HG02623 (cell line): ENCODE measurements at regions not wholly inside any gene's neighbourhood (a gene's known extent, or its start where the extent isn't known, plus 50 kb on each side); places are given as distances from the start of the nearest gene placed in this dataset.
"Not testable (repeated sequence)": the region's sequence is repeated elsewhere in the genome, so short reads cannot be mapped to it uniquely, and the experiment has no call there.

Experiments
- ATAC-seq: cut with Tn5 transposase; IDR thresholded peaks from one replicate; pipeline ENCODE4 v1.9.1; 2021; ENCODE audit warnings: moderate library complexity; ENCODE audit not compliant: unreplicated experiment

DNA sequence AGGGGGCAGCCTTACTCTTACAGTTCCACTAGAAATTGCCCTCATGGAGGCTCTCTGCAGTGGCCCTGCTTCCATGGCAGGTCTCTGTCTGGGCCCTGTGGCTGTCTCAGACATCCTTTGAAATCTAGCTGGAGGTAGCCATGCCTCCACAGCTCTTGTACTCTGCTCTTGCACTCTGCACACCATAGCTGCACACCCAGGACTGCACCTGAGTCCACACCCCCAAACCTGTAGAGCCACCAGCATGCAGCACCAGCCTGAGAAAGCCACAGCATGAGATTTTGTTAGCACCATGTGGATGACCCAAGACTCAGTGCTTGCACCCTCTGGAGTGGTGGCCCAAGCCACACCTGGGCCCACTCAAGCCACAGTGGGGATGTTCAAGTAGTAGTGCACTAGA is 376.2 kb upstream of the RND3 start:
- ATAC-seq: no peak

DNA sequence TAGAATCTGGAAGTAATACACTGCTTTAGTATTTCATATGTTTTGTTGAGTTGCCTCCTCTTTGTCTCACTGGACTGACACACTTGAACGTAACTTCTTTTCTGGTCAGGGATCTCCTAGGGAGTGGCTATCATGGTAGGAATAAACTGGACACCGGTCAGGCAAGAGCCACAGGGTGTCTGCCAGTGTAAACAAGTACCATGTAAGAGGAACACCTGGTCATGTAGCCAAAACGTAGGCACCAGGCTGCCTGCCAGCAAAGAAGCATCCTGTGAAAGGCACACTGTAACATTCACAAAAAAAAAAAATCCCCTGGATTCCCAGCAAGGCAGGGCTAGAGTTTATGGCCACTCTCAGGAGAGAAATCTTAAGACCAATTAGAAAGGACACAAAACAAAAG is 372.8 kb upstream of the RND3 start:
- no peak for ATAC-seq

DNA sequence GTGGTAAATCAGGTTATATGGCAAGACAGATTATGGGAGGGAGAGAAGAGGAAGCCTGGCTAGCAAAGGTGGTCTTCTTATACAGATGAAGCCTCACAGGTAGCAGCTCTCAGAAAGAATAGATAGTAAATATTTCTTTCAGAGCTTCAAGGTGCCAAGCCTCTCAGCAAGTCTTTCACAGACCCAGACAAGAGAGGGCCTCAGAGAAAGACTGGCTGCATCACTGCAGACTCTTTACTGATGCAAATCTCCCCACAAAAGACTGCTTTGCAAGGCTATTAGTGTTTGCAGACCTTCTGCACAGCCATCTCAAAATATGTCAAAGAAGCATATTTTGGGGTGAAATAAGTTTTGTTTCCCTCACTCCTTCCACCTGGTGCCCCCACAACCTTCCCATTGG is 372.4 kb upstream of the RND3 start:
- ATAC-seq: no peak

DNA sequence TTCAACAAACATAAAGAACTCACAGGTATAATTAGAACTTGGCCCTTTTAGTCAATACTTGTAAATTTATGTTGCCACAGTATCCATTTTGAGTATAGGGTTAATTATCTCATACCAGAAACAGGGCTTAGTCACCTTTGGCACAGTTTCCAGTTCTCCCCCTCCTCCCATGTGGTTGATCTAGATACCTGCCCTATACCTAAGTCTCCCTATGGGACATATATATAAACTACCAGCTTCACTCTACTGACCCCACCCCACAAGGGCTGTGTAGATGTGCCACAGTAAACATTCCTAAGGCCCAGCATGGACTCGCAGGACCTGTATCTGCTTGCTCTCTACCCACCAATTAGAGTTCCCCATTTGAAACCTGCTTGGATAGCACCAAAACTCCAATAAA is 371.7 kb upstream of the RND3 start:
- ATAC-seq: no peak

DNA sequence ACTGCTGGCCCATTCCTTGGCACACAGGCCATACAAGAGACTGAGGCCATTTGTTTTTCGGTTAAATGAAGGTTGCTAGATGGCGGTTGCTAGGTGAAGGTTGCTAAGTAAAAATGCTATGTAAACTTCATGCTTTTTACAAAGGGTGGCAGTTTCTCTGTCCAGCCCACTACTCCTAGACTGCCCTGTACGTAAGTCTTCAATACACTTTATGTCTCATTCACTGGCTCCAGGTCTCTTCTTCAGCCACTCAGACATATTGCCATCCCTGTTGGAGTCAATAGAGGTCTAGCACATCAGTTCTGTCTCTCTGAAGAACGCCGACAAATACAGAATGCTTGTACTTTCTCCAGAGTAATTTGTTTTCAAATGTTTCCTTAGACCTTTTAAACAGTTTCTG is 370.9 kb upstream of the RND3 start:
- ATAC-seq: no peak

DNA sequence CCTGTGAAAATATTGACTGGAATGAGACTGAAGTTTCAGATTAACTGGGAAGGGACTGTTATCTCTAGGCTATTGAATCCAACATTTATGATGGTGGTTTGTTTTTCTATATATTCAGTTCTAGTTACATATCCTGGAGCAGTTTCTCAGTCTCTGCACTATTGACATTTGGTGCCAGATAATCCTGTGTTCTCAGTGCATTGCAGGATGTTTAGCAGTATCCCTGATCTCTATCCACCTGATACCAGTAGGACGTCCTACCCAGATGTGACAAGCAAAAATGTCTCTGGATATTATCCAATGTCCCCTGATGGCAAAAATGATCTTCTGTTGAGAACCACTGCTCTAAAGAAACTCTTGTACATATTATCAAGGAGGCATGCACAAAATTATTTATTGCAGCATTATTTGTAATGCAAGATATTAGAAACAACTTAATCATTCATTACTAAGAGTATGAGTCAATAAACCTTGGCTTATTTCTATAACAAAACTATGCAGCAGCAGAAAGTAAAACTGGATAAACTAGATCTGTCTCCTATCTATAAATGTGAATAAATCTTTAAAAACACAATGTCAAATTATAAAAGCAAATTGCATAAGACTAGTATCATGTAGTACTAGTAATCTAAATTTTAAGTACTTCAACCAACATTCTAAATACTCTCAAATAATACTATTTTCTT is 369.3 kb upstream of the RND3 start:
- no peak for ATAC-seq

DNA sequence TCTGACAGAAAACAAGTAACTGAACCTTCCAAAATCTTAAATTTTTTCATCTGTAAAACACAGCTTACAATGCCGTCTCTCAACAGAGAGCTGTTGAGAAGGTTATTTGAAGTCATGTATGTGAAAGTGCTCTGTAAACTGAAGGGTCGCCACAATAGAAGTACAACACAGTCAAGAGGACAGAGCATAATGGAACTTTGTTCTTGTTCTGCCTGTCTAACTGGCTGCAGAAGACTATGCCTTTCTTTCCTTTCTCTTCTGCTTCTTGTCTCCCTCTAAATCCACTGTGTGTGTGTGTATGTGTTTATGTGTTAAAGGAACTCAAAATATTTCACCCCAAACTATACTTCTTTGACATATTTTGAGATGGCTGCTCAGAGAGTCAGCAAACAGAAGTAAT is 365.8 kb upstream of the RND3 start:
- ATAC-seq: no peak

DNA sequence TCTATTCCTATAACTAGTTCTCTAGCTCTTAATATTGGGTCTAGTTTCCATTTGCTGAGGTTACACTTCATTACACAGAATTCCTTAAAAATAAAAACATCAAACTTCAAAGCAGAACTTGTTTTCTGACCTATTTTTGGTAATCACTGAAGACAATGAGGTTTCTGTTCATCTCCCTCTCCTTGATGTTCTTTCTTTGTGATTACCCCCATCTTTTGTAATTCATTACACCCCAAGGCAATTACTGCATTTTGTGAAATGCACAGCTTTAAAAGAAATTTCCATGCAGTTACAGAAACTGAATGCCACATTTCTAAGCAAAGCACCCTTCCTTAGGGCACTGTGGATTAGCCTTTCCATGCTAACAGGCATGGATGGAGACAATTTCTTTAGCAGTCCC is 363.2 kb upstream of the RND3 start:
- ATAC-seq: no peak

DNA sequence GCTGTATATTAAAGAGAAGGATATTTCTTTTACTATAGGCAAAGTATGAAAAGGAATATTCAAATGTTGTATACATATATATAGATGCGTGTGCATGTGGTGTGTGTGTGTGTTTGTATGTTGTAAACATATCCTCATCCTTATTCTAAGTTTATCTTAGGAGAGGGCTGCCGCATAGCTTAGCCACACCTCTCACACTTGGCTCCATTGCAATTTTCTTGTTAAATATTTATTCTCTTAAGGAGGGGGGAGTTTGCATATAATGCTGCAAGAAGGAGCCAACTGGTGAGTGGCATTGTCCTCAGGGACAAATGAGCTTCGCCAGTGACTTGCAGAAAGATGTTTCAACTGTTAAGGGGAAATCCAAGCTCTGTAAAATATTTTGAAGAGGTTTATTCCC is 360.1 kb upstream of the RND3 start:
- no peak for ATAC-seq

DNA sequence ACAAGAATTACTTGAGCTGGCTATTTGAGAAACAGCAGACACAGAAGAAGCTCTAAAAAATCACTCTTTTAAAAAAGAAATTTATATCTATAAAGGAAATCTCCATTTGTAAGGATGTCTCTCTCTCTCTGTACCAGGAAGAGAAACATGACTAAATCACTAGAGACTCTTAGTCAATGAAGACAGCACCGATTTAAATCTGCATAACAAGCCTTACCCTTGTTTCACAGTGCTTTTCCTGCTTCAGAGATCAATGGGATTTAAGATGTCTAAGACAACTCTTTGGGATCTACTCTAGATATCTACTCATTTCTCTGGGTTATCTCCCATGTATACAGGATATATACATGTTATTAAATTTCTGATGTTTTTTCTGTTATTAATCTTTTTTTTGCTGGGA is 359.2 kb upstream of the RND3 start:
- ATAC-seq: no peak

DNA sequence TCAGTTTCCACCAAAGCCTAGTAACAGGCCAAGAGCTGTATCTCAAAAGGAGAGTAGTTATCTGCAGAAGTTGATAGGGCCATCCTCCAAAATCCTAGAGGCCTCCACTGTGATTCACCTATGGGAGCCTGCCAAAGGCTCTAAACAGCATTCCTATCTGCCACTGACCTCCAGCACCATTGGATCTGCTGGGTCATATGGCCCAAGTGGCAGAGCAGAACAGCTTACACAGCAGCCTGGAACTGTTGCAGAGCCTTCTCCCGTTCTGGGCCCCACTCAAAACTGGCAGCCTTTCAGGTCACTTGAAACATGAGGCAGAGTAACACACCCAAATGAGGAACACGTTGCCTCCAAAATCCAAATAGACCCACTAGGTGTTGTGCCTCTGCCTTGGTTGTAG is 345.2 kb upstream of the RND3 start:
- ATAC-seq: no peak

DNA sequence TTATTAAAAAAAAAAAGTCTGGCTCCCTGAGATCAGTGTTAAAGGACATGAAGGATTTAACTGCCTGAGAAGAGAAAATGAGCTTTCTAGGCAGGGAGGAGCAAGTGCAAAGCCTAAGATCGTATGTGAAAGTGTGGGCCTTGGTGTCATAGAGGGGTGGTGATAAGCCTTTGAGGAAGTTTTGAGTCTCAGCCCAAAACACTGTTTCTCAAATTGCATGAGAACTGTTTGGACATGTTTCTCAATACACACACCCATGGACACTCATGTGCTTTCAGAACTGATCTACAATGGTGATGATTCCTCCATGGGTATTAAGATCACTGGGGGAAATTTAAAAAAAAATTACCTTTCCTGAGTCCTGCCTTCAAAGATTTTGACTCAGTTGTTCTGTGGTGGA is 336.7 kb upstream of the RND3 start:
- no peak for ATAC-seq

DNA sequence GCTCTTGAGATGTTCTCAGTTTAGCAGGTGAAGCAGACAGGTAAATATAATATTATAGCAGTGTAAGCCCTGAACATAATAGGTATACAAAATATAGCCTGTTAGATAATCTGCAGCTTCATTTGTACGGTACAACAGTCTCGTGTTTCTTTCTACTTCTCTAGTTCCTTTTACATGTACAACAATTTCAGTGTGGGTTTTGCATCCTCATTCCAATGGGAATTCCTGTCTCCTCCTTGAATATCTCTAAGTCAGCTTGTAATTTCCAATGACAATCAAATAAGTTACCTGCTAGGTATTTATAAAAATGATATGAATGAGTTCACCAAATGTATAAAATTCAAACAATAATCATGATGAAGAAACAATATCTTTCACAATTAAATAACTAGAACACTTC is 330.0 kb upstream of the RND3 start:
- ATAC-seq: no peak

DNA sequence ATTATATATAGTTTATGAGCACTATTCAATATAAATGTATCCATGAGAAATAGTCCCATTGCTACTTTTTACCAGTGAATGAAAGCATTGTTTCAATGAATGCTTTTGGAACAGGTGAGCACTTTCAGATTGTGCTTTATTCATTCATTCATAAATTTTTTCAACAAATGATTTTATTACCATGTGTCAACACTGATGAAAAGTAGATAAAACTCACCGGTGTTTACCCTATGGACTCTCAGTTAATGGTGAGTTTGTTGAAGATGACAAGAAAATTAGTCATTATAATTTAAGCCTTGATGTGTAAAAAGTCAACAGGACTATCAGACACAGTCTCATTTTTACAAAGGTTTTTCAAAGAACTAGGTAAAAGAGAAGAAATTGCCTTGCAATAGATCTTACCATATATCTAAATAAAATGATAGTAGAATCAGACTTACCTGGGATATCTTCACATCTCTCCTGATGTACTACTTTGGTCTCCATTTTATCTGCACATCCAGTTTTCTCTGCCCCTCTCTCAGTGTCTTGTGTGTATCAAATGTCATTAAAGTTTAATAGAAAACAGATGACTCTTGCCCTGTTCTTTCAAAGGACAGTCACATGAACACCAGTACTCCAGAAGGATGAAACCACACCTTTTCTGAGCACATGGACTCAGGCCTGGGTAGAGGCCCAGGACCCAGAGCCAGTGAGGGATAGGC is 325.3 kb upstream of the RND3 start:
- ATAC-seq: no peak

DNA sequence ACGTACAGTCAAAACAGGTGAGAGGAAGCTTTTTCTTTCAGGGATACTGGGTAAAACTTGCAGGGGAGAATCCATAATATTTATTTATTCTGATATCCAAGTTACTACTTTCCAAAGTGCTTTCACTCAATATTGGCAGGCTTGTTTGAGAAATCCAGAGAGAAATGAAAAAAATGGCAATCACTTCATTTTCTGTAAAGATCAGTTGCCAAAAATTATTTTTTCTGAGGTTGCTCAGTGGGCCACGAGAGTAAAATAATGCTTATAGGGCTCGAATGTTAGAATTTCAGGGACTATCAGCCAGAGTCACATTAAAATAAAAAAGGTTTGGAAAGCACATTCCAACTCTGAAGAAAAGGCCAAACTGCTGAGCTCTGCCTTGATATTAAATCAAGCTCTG is 324.6 kb upstream of the RND3 start:
- no peak for ATAC-seq

DNA sequence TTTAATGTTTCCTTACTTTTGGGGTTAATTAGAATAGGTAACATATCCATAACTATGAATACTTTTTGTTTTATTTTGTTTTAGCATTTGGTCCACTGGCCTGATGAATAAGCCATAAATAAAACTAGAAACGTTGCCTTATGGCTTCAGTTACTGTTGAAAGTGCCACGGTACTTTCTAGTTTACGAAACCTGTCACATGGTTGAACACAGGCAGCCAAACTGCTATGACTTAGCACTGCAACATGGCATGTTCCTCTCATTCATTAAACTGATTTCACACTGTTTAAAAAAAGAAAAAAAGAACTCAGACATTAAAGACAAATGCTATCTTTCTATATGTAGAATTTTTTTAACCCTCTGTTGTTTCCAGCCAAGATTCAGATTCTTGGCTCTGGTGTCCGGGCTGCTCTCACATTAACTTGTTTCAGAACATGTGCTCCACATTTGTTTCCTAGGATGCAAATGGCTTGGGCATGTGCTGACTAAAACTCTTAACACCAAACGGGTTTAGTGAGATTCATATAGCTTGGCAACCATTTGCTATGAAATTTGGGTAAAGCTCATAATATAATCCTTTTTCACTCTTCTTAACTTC is 323.9 kb upstream of the RND3 start:
- no peak for ATAC-seq

DNA sequence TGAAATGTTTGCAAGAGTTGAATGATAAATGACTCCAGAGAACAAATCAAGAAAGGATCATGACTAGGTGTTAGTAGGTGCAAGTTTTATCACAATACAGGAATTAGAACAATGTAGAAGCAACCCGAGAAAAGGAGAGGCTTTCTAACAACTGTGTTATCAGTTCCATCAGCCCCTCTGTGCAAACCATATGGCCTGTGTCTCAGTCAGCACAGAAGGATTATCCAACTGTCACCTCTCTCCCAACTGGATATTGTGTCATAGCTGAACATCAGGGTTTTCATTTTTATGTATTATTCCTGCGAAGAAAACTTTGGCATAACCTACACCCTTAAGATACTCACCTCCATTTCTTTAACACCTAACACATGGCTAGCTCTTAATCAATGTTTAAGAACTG is 321.6 kb upstream of the RND3 start:
- ATAC-seq: no peak

DNA sequence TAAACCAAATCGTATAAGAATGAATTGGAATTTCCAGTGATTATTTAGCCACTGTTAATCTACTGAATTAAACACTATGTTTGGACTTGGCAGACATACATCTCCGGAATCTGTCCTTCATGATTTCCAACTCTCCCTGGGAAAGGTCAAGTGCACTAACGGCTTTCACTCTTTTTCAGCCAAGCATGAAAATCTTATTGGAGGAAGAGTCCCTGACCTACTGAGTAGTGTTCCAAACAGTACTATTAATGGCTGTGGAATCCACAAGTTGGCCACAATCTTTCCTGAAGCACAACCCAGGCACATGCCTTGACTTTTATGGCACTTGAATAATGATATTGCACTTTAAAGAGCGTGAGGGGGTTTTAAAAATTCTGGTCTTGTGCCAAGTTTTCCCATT is 318.9 kb upstream of the RND3 start:
- no peak for ATAC-seq

DNA sequence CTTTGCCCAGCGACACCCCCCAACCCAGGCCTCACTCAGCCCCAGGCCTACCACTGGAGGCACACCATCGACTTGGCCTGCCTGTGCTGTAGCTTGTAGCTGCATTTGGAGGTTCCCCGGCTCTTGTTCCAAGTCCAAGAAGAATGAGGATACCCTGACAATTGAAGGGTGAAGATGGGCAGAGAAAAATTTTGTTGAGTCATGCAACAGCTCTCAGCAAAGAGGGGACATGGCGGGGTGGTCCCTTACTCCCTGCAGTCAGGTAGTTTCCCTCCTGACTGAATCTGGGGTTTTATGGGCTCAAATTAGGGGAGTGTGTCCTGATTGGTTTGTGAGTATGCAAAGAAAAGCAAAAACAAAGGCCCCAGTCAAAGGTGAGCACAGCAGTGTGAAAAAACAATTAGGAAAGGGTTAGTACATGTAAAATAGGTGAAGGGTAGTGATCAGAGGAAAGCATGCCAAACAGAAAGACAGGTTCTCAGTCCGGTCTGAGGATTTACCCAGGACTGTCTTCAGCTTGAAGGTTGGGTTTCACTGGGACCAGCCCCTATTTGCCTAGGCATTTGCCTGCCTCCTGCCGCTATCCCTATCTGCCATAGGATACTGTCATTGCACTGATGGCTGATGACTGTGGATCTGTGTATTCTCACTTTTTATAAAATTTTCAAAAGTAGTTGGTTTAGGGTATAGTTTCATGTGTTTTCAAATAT is 316.4 kb upstream of the RND3 start:
- no peak for ATAC-seq

DNA sequence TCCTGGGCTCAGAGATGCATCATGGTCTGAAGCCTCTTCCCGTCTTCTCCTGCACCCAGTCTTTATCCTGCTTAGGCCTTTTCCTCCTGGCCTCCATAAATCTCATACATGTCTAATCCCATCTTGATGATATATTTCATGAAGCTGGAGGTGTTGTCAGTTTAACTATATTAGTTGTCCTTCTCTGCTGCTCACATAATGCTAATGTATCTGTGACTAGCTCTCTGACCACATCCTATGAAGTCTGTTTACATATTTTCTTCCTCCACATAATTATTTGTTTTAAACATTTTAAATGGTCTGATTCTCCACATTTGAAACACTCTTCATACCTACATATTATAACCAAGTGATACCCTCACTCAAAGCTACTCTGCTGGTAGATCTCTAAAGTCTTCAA is 315.2 kb upstream of the RND3 start:
- ATAC-seq: no peak

DNA sequence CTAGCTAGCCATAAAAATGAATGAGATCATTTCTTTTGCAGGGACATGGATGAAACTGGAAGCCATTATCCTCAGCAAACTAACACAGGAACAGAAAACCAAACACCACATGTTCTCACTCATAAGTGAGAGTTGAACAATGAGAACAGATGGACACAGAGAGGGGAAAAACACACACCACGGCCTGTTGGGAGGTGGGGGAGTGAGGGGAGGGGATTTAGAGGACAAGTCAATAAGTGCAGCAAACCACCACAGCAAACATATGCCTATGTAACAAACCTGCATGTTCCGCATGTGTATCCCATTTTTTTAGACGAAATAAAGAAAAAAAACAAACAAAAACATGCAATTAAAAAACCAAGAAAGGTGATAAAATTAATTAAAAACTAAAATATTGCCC is 308.8 kb upstream of the RND3 start:
- ATAC-seq: not testable (repeated sequence)

DNA sequence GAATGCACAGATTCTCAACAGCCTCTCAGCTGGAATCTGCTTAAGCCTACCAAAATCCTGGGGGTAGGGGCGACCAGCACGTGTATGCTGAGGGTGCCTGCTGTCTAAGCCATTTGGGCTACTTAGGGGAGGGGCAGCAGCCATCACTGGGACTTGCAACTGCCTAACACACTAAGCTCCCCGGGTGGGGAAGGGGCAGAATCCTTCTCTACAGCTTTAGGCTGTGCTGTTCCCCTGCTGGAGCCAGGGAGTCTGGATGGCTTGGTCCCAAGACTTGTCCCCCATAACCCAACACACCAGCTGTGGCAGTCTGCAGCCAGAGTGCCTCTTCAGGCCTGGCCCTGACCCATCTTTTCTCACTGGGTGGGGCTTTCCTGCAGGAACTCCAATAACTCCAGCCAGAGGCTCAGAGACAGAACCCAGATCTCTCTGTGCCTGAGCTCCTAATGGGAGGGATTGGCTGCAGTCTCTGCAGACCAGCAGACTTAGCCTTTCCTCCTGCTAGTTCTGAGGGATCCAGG is 305.4 kb upstream of the RND3 start:
- ATAC-seq: no peak
